ENCODE measurements at regions not wholly inside any gene's neighbourhood (a gene's known extent, or its start where the extent isn't known, plus 50 kb on each side); places are given as distances from the start of the nearest gene placed in this dataset.

GRCh38 chr2:137826373-137827372 lies 137.6 kb upstream of the HNMT start:
- TF ChIP-seq, protein P1, sequence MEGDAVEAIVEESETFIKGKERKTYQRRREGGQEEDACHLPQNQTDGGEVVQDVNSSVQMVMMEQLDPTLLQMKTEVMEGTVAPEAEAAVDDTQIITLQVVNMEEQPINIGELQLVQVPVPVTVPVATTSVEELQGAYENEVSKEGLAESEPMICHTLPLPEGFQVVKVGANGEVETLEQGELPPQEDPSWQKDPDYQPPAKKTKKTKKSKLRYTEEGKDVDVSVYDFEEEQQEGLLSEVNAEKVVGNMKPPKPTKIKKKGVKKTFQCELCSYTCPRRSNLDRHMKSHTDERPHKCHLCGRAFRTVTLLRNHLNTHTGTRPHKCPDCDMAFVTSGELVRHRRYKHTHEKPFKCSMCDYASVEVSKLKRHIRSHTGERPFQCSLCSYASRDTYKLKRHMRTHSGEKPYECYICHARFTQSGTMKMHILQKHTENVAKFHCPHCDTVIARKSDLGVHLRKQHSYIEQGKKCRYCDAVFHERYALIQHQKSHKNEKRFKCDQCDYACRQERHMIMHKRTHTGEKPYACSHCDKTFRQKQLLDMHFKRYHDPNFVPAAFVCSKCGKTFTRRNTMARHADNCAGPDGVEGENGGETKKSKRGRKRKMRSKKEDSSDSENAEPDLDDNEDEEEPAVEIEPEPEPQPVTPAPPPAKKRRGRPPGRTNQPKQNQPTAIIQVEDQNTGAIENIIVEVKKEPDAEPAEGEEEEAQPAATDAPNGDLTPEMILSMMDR (IDR thresholded peaks at IDR 0.05; ENCODE audit: control extremely low read depth, extremely low read depth, low read depth, missing control alignments) = no peak
- CTCF ChIA-PET = interaction anchor here (1.1 to 1.8 kb wide), 3 partner anchors 10 to 13 kb away, joined by 3 to 8 read pairs (median 4); no protein-coding TSS in a partner anchor
- POLR2A ChIA-PET = no interaction called here
- DNase-seq (ENCODE audit: extremely low spot score) = peak; percentile 18

- TF ChIP-seq, protein P1 (IDR thresholded peaks at IDR 0.05; ENCODE audit: control extremely low read depth, extremely low read depth, low read depth, missing control alignments) = no peak
- CTCF ChIA-PET = interaction anchor here (1.2 to 2.5 kb wide), 4 partner anchors 10 to 998 kb away, joined by 3 to 18 read pairs (median 4); no protein-coding TSS in a partner anchor
- POLR2A ChIA-PET = no interaction called here
- DNase-seq (ENCODE audit: extremely low spot score) = no peak
These were observed 135.6 kb upstream of the HNMT start for GRCh38 chr2:137828624-137829023.

GRCh38 chr2:137829251-137829650 lies 135.0 kb upstream of the HNMT start:
- TF ChIP-seq, protein P1 (IDR thresholded peaks at IDR 0.05; ENCODE audit: control extremely low read depth, extremely low read depth, low read depth, missing control alignments) = no peak
- CTCF ChIA-PET = interaction anchor here (1.6 to 2.5 kb wide), 2 partner anchors 9 to 17 kb away, joined by 4 to 18 read pairs; no protein-coding TSS in a partner anchor
- no peak for DNase-seq (ENCODE audit: extremely low spot score)
- POLR2A ChIA-PET = no interaction called here

DNA sequence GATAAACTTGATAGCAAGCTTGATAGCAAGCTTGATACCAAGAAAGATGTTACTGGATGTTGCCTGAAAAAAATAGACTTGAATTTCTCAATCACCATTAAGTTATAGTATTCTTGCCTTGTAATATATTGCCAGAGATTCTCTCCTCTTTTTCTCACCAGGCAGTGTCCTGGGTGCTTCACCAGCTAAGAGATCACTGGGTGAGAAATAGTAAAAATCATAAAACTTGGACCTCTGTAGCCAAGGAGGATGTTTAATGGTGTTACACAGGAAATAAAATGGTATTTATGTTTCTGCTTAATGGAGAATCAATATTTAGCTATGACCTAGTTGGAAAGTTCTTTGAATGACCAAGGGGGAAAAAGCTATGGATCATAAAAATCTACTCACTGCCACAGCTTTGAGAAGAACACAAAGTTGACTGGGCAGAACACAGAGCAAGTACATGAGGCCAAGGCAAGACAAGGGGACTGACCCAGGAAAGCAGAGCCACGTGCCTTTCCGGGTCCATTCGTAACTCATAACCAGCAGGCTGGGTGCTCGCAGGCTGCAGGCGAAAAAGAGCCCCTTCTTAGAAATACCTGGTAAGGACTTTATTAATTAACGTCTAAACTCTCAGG lies 129.4 kb upstream of the HNMT start:
- POLR2A ChIA-PET = no interaction called here
- TF ChIP-seq, protein P1 (IDR thresholded peaks at IDR 0.05; ENCODE audit: control extremely low read depth, extremely low read depth, low read depth, missing control alignments) = no peak
- DNase-seq (ENCODE audit: extremely low spot score) = no peak
- CTCF ChIA-PET = interaction anchor here (1.2 to 2.7 kb wide), 7 partner anchors 9 to 1411 kb away, joined by 3 to 7 read pairs (median 5); no protein-coding TSS in a partner anchor

GRCh38 chr2:137836671-137837070 lies 127.6 kb upstream of the HNMT start:
- TF ChIP-seq, protein P1 (IDR thresholded peaks at IDR 0.05; ENCODE audit: control extremely low read depth, extremely low read depth, low read depth, missing control alignments) = no peak
- CTCF ChIA-PET = interaction anchor here (2.0 to 3.0 kb wide), 3 partner anchors 8 to 1414 kb away, joined by 4 to 18 read pairs (median 16); no protein-coding TSS in a partner anchor
- POLR2A ChIA-PET = no interaction called here
- DNase-seq (ENCODE audit: extremely low spot score) = no peak

DNA sequence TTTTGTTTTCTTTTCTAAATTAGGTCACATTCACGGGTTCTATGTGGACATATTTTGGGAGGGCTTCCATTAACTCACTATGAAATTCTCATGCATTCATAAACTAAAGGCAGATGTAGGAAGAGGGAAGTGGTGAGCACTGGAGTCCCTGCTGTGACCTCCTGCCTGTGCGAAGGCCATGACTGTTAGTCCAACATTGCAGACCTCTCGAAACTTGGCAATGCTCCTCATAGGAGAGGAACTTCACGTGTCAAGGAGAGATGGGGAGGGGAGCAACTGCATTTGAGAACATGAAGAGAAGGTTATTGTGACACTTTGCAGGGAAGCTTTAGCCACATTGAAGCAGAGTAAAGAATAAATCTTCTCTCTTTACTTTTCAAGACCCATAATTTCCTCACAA lies 126.4 kb upstream of the HNMT start:
- POLR2A ChIA-PET = no interaction called here
- TF ChIP-seq, protein P1 (IDR thresholded peaks at IDR 0.05; ENCODE audit: control extremely low read depth, extremely low read depth, low read depth, missing control alignments) = no peak
- no peak for DNase-seq (ENCODE audit: extremely low spot score)
- CTCF ChIA-PET = interaction anchor here (0.9 to 3.0 kb wide), 20 partner anchors 9 to 1419 kb away, joined by 3 to 32 read pairs (median 4); no protein-coding TSS in a partner anchor
